LNCAP (cell line): ENCODE measurements at regions not wholly inside any gene's neighbourhood (a gene's known extent, or its start where the extent isn't known, plus 50 kb on each side); places are given as distances from the start of the nearest gene placed in this dataset.

Source experiments
- CTCF ChIP-seq: fragments of 450-650 bp; IDR thresholded peaks from 2 replicates; pipeline ENCODE4 v1.5.1; 2017; ENCODE audit warnings: mild to moderate bottlenecking

GRCh38 chr9:93825348-93826115 is 129.6 kb downstream of the BARX1 start:
- TF ChIP-seq CTCF = no peak

DNA sequence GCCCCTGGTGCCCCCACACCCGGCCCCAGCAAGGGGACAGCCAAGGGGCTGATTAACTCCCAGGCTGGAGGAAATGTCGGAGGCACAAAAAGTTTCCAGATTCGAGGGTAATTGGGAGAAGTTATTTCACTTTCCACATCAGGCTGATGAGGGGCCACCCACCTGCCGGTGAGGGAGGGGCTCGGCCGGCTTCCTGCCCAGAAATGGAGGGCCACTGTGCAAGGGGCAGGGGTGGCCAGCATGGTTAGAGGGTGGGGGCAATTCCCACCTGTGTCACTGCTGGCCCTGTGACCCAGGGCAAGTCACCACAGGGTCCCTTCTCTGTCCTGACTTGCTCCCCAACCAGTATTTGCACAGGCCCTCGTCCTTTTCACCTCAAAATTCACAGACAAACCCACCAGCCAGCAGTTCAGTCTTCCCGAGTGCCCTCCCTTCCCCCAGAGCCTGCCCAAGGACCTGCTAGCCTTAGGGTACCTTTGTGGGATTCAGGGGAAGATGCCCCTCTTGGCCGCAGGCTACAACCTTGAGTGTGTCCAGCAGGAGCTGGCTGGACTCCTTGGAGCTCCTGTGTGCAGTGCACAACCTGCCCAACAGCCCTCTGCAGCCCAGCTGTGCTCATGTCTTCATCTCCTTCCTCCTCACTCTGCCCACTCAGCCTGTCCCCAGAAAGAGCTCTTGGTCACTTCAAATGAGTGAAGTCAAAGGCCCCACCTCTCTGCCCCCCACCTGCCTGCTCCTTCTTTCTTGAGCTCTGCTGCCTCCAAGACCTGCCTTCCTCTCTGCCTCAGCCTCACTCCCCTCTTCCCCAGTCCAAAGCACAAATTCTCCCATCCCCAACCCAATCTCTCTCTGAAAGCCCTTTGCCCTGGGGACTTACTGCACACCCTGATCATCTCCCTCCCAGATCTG is 130.5 kb downstream of the BARX1 start:
- no peak for TF ChIP-seq CTCF

DNA sequence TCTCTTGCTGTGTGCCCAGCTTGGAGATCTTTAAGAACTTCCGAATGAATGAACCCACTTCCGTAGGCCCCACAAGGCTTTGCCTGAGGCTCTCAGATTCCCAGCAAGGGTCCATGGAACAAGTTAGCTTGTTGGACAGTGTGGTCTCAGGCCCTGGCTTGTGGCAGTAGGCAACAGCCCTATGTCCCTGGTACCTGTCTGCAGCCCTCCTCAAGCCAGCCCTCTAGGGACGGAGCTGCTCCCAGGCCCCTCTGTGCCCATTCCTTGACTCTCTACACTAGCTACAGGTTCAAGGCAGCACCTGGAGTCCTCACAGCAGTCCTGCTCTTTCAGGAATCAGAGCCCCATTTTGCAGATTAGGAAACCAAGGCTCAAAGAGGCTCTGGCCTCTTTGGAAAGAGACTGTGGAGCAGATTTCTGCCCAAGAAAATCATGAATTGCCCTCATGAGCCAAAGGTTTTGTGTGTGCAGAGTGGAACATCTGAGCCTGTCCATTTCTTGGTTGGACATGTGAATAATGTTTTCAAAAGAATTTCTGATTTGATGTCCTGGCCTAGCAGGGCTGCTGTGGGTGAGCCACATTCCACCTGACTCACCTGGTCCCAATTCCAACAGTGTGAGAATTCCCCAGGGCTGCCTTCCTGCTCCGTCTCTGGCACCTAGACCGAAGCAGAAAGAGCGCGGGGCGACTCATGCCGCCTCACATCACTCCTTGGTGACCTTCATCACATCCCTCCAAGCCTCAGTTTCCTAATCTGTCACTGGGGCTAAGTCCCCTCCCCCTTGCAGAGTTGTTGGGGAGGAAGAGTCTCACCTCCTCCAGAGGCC is 131.7 kb downstream of the BARX1 start:
- no peak for TF ChIP-seq CTCF

DNA sequence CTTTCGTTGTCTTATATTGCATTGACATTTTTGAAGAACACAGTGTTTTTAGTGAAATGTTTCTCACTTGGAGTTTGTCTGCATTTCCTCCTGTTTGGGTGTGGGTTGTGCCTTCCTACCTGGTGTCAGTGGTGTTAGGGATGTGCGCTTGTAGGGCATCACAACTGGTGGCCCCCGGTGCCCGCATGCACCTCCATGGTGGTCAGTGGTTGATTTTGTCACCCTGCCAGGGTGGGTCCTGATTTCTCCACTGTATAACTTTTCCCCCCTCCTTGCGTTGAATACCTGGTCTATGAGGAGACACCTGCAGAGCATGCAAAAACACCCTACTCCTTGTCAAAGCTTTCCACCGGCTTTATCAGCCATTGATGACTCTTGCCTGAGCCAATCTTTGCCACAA is 132.9 kb downstream of the BARX1 start:
- TF ChIP-seq CTCF = no peak

- TF ChIP-seq CTCF = no peak
These were observed 133.8 kb downstream of the BARX1 start for GRCh38 chr9:93821307-93821703.

GRCh38 chr9:93820667-93821306 is 134.4 kb downstream of the BARX1 start:
- no peak for TF ChIP-seq CTCF

GRCh38 chr9:93819905-93820304 is 135.2 kb downstream of the BARX1 start:
- TF ChIP-seq CTCF = no peak
